Body of pancreas (tissue), 4 donors: ENCODE measurements at regions not wholly inside any gene's neighbourhood (a gene's known extent, or its start where the extent isn't known, plus 50 kb on each side); places are given as distances from the start of the nearest gene placed in this dataset.

Experiments used
- ATAC-seq: fragments of 150-250 bp; one replicate; pipeline ENCODE4 v1.9.1; 2016
- DNase-seq, 4 donors: peaks; one replicate each; pipeline ENCODE4 v3.0.0-alpha.2; 2019
- H3K27ac ChIP-seq, 4 donors: fragments of 200-600 bp; sonication (generic); 1 replicate in 3 of 4; 2 replicates in 1 of 4; pipeline versions ENCODE4 v1.5.1 to v1.6.1; 2016 to 2019; ENCODE audit warnings: mild to moderate bottlenecking in 1 of 4, mixed read lengths in 1 of 4, moderate library complexity in 1 of 4
- H3K27me3 ChIP-seq, 2 donors: fragments of 200-600 bp; sonication (generic); one replicate each; pipeline ENCODE4 v1.6.0; 2016; ENCODE audit warnings: mild to moderate bottlenecking in 1 of 2
- H3K36me3 ChIP-seq, 2 donors: fragments of 200-600 bp; sonication (generic); replicated peaks in 1 of 2; 2 replicates each; pipeline ENCODE4 v1.5.1; 2016; ENCODE audit warnings: low read depth in 2 of 2; ENCODE audit not compliant: insufficient read depth in 1 of 2
- H3K4me1 ChIP-seq: fragments of 200-600 bp; sonication (generic); one replicate; pipeline ENCODE4 v1.6.0; 2016
- H3K4me3 ChIP-seq, 2 donors: fragments of 200-600 bp; sonication (generic); 1 replicate in 1 of 2; 2 replicates in 1 of 2; pipeline ENCODE4 v1.5.1; 2016 to 2019
- H3K9me3 ChIP-seq, 3 donors: fragments of 200-600 bp; sonication (generic); 1 replicate in 2 of 3; 2 replicates in 1 of 3; pipeline ENCODE4 v1.5.1; 2016
- CTCF ChIP-seq, 7 experiments: fragments of 450-650 bp in 4 of 7; fragments of 200-600 bp in 3 of 7; sonication (generic) in 3 of 7; IDR thresholded peaks; one replicate each; pipeline ENCODE4 v1.5.1; 2016 to 2019; ENCODE audit warnings: antibody characterized with exemption in 7 of 7
- POLR2A ChIP-seq, 3 donors: fragments of 450-650 bp; IDR thresholded peaks; one replicate each; pipeline ENCODE4 v1.6.1; 2016; ENCODE audit warnings: antibody characterized with exemption in 3 of 3, mild to moderate bottlenecking in 2 of 3
- WGBS, 2 donors: methylation state at CpG; one replicate each; pipeline ENCODE4 v1.1.5; 2017; 5-methylcytosine and 5-hydroxymethylcytosine counted together
- intact Hi-C: fragments of 100-400 bp; cut with DNase I; formaldehyde crosslinking; loops from one replicate; pipeline ENCODE4 v1.15.1; 2023

- intact Hi-C loops, result no loop called here
- H3K4me1 ChIP-seq, result no peaks in the 10 kb centered on the region
- DNase-seq (no peak), ATAC-seq (no peak)
- H3K27ac ChIP-seq, result no peak overlapping the region
- no peaks in the 10 kb centered on the region for H3K36me3 ChIP-seq
- H3K4me3 ChIP-seq, result no peak overlapping the region
- TF ChIP-seq CTCF (IDR thresholded peaks at IDR 0.05) (no peak), POLR2A (IDR thresholded peaks at IDR 0.05) (no peak)
- H3K27me3 ChIP-seq, result no peaks in the 10 kb centered on the region
- no peaks in the 10 kb centered on the region for H3K9me3 ChIP-seq
- 75 to 86% methylated on average over 7 of the region's 7 CpGs for WGBS, 2 donors
Measured at GRCh38 chr2:155281907-155282306, 583.4 kb downstream of the KCNJ3 start.

- no peaks in the 10 kb centered on the region for H3K9me3 ChIP-seq
- no peak for ATAC-seq
- no peak overlapping the region for H3K4me3 ChIP-seq
- WGBS, 2 donors, result 52 to 59% methylated on average over 3 of the region's 3 CpGs
- H3K27ac ChIP-seq, result no peak overlapping the region
- H3K27me3 ChIP-seq, result no peaks in the 10 kb centered on the region
- no peaks in the 10 kb centered on the region for H3K36me3 ChIP-seq
- no peak for DNase-seq
- TF ChIP-seq POLR2A (IDR thresholded peaks at IDR 0.05), result no peak
- TF ChIP-seq CTCF (IDR thresholded peaks at IDR 0.05), result no peak
- intact Hi-C loops, result no loop called here
- H3K4me1 ChIP-seq, result no peaks in the 10 kb centered on the region
Measured at GRCh38 chr2:155273323-155273722, 574.8 kb downstream of the KCNJ3 start.

- Histone ChIP-seq H3K4me3 (no peak overlapping the region), H3K4me1 (no peaks in the 10 kb centered on the region), H3K9me3 (no peaks in the 10 kb centered on the region), H3K36me3 (no peaks in the 10 kb centered on the region), H3K27ac (no peak overlapping the region), H3K27me3 (no peaks in the 10 kb centered on the region)
- WGBS, 2 donors, result 55 to 67% methylated on average over 3 of the region's 3 CpGs
- intact Hi-C loops, result no loop called here
- DNase-seq (no peak), ATAC-seq (no peak)
- no peak for TF ChIP-seq CTCF (IDR thresholded peaks at IDR 0.05)
- no peak for TF ChIP-seq POLR2A (IDR thresholded peaks at IDR 0.05)
Measured at GRCh38 chr2:155266583-155266982, 568.1 kb downstream of the KCNJ3 start.

GRCh38 chr2:155266109-155266508, 567.6 kb downstream of the KCNJ3 start:
- H3K9me3 ChIP-seq, result no peaks in the 10 kb centered on the region
- DNase-seq (no peak), ATAC-seq (no peak)
- TF ChIP-seq POLR2A (IDR thresholded peaks at IDR 0.05), result no peak
- no peak for TF ChIP-seq CTCF (IDR thresholded peaks at IDR 0.05)
- no peak overlapping the region for H3K4me3 ChIP-seq
- H3K27ac ChIP-seq, result no peak overlapping the region
- H3K4me1 ChIP-seq, result no peaks in the 10 kb centered on the region
- intact Hi-C loops, result no loop called here
- WGBS, 2 donors, result 82 to 86% methylated on average over 1 of the region's 1 CpG
- no peaks in the 10 kb centered on the region for H3K27me3 ChIP-seq
- no peaks in the 10 kb centered on the region for H3K36me3 ChIP-seq

GRCh38 chr2:155256803-155257202, 558.3 kb downstream of the KCNJ3 start:
- intact Hi-C loops, result no loop called here
- H3K36me3 ChIP-seq, result no peaks in the 10 kb centered on the region
- H3K4me3 ChIP-seq, result no peak overlapping the region
- DNase-seq, result no peak
- WGBS, 2 donors, result 85% methylated on average over 5 to 6 of the region's 6 CpGs
- no peak overlapping the region for H3K27ac ChIP-seq
- no peaks in the 10 kb centered on the region for H3K27me3 ChIP-seq
- no peaks in the 10 kb centered on the region for H3K9me3 ChIP-seq
- no peak for ATAC-seq
- no peaks in the 10 kb centered on the region for H3K4me1 ChIP-seq
- TF ChIP-seq POLR2A (IDR thresholded peaks at IDR 0.05), result no peak
- no peak for TF ChIP-seq CTCF (IDR thresholded peaks at IDR 0.05)
